PFSK-1 (cell line): ENCODE measurements at regions not wholly inside any gene's neighbourhood (a gene's known extent, or its start where the extent isn't known, plus 50 kb on each side); places are given as distances from the start of the nearest gene placed in this dataset.

ENCODE experiments used
- POLR2AphosphoS5 ChIP-seq: IDR thresholded peaks from 2 replicates; pipeline ENCODE4 v1.6.1; 2012; ENCODE audit warnings: low read depth, mild to moderate bottlenecking, control low read depth, low read length, moderate library complexity
- TF ChIP-seq, protein P1 (sequence below), 2 experiments: IDR thresholded peaks; 2 replicates each; pipeline versions ENCODE4 v1.6.1 to v1.8.0; 2011 to 2012; ENCODE audit warnings: low read depth in 2 of 2, low read length in 2 of 2, control low read depth in 1 of 2, inconsistent platforms in 1 of 2, mild to moderate bottlenecking in 1 of 2, moderate library complexity in 1 of 2; ENCODE audit not compliant: insufficient read depth in 1 of 2

- TF ChIP-seq, protein P1, sequence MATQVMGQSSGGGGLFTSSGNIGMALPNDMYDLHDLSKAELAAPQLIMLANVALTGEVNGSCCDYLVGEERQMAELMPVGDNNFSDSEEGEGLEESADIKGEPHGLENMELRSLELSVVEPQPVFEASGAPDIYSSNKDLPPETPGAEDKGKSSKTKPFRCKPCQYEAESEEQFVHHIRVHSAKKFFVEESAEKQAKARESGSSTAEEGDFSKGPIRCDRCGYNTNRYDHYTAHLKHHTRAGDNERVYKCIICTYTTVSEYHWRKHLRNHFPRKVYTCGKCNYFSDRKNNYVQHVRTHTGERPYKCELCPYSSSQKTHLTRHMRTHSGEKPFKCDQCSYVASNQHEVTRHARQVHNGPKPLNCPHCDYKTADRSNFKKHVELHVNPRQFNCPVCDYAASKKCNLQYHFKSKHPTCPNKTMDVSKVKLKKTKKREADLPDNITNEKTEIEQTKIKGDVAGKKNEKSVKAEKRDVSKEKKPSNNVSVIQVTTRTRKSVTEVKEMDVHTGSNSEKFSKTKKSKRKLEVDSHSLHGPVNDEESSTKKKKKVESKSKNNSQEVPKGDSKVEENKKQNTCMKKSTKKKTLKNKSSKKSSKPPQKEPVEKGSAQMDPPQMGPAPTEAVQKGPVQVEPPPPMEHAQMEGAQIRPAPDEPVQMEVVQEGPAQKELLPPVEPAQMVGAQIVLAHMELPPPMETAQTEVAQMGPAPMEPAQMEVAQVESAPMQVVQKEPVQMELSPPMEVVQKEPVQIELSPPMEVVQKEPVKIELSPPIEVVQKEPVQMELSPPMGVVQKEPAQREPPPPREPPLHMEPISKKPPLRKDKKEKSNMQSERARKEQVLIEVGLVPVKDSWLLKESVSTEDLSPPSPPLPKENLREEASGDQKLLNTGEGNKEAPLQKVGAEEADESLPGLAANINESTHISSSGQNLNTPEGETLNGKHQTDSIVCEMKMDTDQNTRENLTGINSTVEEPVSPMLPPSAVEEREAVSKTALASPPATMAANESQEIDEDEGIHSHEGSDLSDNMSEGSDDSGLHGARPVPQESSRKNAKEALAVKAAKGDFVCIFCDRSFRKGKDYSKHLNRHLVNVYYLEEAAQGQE (IDR thresholded peaks at IDR 0.05; ENCODE audit: insufficient read depth in 1 of 2, low read depth in 2 of 2, low read length in 2 of 2), result no peak
- no peak for TF ChIP-seq POLR2AphosphoS5
Observed at GRCh38 chr2:67522148-67522547, 125.0 kb downstream of the ETAA1 start.
